Right renal cortex interstitium (tissue), 3 donors: ENCODE measurements at regions not wholly inside any gene's neighbourhood (a gene's known extent, or its start where the extent isn't known, plus 50 kb on each side); places are given as distances from the start of the nearest gene placed in this dataset.
"Not testable (repeated sequence)": the region's sequence is repeated elsewhere in the genome, so short reads cannot be mapped to it uniquely, and the experiment has no call there.

Experiments
- DNase-seq, 3 donors: peaks; one replicate each; pipeline ENCODE4 v3.0.0-alpha.2; 2013; ENCODE audit warnings: low read depth in 3 of 3, low spot score in 2 of 3

DNA sequence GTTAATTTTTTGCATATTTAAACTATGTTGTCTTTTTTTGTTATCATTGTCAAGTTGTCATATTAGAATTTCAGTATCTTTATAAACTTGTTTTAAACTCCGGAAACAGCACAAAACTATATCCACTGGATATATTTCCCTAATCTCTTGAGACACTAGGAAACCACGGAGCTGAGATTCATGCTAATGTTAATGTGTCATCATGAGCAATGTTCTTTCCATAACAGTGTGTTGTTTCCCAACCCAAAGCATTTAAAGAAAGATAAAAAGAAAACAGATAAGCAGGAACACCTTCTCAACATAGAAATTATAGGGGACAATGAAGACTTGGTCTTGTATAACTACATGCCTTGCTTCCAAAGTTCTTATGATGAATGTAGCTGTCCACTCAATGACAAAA lies 626.2 kb upstream of the TMPRSS15 start:
- DNase-seq, result no peak

- no peak for DNase-seq
Observed at GRCh38 chr21:19031953-19032352, 628.4 kb upstream of the TMPRSS15 start.

DNA sequence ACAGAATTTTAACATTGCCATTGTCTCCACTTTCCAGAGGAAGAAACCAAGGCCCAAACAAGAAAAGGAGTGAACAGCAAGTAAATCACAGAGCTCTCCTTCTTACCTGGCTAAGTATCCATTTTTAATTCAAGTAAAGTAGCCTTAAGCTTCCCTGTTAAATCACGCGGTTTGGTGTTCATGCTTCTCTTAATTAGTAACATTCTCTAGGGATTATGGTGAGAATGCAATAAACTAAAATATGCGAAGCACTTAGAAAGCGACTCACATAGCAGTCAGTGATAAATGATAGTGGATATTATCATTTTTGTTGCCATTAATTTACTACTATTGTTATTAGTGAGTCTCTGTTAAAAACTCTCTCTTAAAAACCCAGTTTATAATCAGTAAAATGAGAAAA lies 630.5 kb upstream of the TMPRSS15 start:
- no peak for DNase-seq

DNA sequence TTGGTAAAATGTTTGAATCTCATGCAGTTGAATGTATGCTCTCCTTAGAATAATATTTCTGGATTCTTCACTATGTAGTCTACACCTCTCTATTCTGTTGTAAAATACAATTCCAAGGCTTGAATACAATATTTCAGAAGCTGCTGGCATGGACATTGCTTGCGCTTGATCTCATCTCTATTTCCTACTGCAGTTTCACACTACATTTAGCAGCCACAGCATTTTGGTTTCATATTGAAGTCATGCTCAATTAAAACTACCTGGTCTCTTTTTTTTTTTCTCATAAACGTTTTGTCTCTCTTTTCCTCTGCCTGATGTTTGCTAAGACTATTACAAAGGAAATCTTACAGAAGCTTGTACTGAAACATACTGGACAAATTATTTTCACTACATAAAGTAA lies 631.0 kb upstream of the TMPRSS15 start:
- no peak for DNase-seq

DNA sequence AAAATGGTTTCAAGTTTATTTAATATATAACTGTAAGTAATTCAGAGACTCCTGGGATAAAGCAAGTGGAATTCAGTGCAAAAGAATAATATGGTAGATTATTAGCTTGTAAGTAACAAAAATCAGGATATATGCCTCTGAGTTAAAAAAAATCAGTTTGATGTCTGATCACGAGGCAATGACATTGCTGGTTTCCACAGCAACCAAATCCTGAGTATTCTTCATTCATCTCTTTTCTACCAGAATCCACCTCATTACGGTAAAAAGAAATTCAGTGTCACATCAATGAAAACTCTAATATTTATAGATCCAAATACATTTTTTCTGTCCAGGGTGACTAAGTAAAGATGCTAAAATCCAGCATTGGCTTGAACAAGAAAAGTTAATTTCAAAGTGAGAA lies 642.3 kb upstream of the TMPRSS15 start:
- no peak for DNase-seq

- DNase-seq, result no peak
Observed at GRCh38 chr21:19048098-19048672, 644.6 kb upstream of the TMPRSS15 start.

DNA sequence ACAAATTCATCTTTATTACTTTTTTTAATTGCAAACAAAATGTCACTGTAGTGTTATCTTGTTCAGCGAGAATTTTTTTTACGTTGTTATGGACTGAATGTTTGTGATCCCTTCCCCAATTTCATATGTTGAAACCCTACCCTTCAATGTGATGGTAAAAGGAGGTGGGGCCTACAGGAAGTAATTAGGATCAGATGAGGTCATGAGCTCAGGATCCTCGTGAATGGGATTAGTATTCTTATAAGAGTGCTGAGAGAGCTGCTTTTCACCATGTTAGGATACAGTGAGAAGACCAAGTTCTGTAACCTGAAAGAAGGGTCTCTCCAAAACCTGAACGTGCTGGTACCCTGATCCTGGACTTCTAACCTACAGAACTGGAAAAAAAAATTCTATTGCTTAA lies 646.0 kb upstream of the TMPRSS15 start:
- no peak for DNase-seq

- DNase-seq, result no peak
Observed at GRCh38 chr21:19065164-19065563, 661.6 kb upstream of the TMPRSS15 start.

GRCh38 chr21:19076031-19076430 lies 672.4 kb upstream of the TMPRSS15 start:
- no peak for DNase-seq

GRCh38 chr21:19109694-19110093 lies 706.1 kb upstream of the TMPRSS15 start:
- no peak for DNase-seq

DNA sequence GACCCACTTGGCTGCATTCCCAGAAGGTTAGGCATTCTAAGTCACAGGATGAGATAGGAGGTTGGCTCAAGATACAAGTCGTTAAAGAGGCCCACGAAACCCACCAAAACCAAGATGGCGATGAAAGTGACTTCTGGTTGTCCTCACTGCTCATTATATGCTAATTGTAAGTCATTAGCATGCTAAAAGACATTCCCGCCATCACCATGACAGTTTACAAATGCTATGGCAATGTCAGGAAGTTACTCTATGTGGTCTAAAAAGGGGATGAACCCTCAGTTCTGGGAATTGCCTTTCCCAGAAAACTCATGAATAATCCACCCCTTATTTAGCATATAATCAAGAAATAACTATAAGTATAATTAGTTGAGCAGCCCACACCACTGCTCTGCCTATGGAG lies 715.7 kb upstream of the TMPRSS15 start:
- not testable (repeated sequence) for DNase-seq

DNA sequence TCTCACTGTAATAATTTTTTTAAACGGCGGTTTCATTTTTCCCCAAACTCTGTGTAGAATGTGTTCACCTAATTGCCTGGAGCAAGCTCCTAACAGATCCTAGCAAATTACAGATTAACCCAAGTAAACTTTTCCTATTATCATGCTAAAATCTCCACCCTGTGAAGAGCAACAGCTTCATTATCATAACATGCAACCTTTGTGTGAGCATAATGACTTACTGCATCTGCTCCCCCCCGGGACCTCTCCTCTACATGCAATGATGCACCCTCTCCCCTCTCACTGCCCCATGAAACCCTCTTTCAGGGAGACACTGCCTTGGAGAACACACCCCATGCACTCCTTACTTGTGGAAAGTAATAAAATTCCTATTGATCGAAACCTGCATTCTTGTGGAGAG lies 717.0 kb upstream of the TMPRSS15 start:
- no peak for DNase-seq

DNA sequence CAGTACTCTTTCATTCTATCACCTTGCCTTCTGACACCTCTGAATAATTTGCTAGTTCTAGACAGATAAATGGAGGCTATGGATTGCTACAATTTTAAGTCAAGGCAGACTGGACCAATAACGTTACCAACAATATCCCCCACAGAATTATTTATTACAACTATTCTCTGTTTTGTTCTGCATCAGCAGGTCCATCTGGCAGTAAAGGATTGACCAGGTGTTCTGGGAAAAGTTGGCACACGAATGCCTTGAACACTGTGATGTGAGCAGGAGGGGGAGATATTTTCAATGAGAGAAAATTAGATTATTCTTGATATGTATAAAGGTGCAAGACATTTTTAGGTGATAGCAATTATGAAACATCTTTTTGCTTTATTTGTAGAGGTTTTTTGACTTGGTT lies 718.8 kb upstream of the TMPRSS15 start:
- DNase-seq, result no peak

DNA sequence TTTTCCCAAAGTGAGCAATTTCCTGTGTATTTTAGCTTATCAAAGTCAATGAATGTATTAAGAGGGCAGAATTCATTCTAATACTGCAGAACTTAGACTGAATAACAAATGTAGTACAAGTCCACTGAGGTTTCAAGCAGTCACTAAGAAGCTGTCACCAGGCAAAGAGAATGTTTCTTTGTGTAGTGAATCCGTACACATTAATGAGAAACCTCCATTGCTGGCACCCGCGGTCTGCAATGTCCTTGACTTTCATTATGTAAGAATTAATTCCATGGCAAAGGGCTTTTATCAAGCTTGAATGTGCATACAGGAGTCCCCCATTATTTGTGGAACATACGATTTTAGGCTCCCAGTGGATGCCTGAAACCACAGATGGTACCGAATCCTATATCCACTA lies 719.5 kb upstream of the TMPRSS15 start:
- no peak for DNase-seq

DNA sequence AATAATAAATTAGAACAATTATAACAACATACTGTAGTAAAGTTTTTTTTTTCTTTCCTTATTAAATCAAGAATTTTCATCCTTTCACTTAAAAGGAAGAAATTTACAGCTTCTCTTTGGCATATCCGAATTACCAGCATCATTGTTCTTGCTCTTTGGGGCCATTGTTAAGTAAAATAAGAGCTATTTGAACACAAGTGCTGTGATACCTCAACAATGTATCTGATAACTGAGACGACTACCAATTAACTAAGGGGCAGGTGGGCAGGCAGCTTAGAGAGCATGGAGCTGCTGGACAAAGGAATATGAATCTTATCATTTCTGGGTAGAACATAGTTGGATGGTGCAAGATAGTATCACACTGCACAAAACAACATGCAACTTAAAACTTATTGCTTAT lies 719.9 kb upstream of the TMPRSS15 start:
- no peak for DNase-seq

GRCh38 chr21:19124691-19125090 lies 721.1 kb upstream of the TMPRSS15 start:
- no peak for DNase-seq

- DNase-seq, result no peak
Observed at GRCh38 chr21:19130379-19131028, 726.9 kb upstream of the TMPRSS15 start.

DNA sequence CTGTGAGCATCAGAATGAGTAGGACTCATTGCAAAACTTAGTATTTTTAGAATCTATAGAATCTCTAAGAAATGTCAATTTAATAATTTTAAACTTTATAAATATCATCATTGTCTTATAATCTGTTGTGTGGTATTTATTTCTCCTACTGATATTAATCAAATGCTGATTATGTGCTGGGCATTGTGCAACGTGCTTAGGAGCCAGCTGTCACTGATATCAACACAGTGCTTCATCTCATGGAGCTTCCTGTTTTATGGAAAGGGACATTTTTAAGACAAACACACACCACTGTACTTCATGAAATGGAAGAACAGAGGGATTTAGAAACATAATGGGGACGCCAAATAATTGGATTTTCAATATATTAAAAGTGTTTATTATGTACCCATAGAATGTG lies 737.9 kb upstream of the TMPRSS15 start:
- no peak for DNase-seq

DNA sequence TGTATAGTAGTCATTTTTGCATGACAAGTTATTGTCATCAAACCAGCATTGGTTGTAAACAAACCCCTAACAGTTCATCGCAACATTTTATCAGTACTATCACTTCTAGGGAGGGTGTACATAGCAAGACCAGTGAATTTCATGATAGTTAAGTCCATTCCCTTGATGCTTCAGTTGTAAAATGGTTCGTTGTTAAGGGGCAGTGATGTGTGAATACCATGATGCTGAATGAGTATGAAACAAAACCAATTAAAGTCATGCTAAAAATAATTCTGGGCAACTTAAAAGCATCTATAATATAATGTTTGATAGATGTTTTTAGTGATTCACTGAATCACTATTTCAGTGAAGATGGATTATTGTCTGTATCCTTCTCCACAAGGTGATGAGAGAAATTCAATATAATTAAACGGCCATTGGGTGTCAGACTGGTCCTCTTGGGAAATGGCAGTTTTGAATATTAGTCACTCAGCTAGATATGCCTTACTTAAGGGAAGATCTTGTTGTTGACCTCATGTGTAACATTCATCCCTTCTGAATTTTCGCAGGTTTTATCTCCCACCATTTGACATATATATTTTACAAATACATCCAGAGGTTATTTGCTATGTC lies 742.2 kb upstream of the TMPRSS15 start:
- no peak for DNase-seq

GRCh38 chr21:19148056-19148455 lies 744.5 kb upstream of the TMPRSS15 start:
- no peak for DNase-seq

- DNase-seq, result no peak
Observed at GRCh38 chr21:19171585-19171984, 768.0 kb upstream of the TMPRSS15 start.

- DNase-seq, result no peak
Observed at GRCh38 chr21:19181604-19182140, 778.1 kb upstream of the TMPRSS15 start.
